IMR-90 (cell line): ENCODE measurements at regions not wholly inside any gene's neighbourhood (a gene's known extent, or its start where the extent isn't known, plus 50 kb on each side); places are given as distances from the start of the nearest gene placed in this dataset.

Experiments
- ATAC-seq: fragments of 200-7000 bp; cut with Tn5 transposase; 2 replicates; pipeline ENCODE4 v1.9.1; 2020; ENCODE audit warnings: low read depth, mild to moderate bottlenecking, moderate library complexity
- BruUV-seq: library from RNA; stranded (reverse); fragments of 400-500 nt; replicated peaks from 2 replicates; lab custom pipeline; 2021; lab: Mats Ljungman, UMichigan
- CTCF ChIA-PET: fragments of 300-600 bp; formaldehyde crosslinking; extraction: SDS; loops from one replicate; lab custom pipeline; 2021; ENCODE audit warnings: antibody characterized with exemption; lab: Yijun Ruan, JAX
- POLR2A ChIA-PET: fragments of 300-600 bp; sonication (Branson Sonifier 250); formaldehyde crosslinking; loops from one replicate; lab custom pipeline; 2022; ENCODE audit warnings: antibody characterized with exemption; ENCODE audit not compliant: unreplicated experiment; lab: Charles Lee
- DNase-seq: peaks from one replicate; pipeline ENCODE4 v3.0.0; 2013
- H2AFZ ChIP-seq: replicated peaks from 2 replicates; pipeline ENCODE3; 2013; ENCODE audit warnings: low read length, mild to moderate bottlenecking; ENCODE audit not compliant: poor library complexity
- H2AK5ac ChIP-seq: 2 replicates; pipeline ENCODE4 v1.6.1; 2013; ENCODE audit warnings: low read depth, low read length, inconsistent platforms
- H2AK9ac ChIP-seq: replicated peaks from 2 replicates; pipeline ENCODE3; 2013; ENCODE audit warnings: mild to moderate bottlenecking, low read depth, low read length, moderate library complexity; ENCODE audit not compliant: poor library complexity
- H2BK120ac ChIP-seq: 2 replicates; pipeline ENCODE4 v1.6.1; 2013; ENCODE audit warnings: low read depth, low read length, inconsistent platforms
- H2BK15ac ChIP-seq: 3 replicates; pipeline ENCODE4 v1.6.1; 2013; ENCODE audit warnings: low read depth, low read length, inconsistent platforms
- H2BK20ac ChIP-seq: 2 replicates; pipeline ENCODE4 v1.6.1; 2013; ENCODE audit warnings: low read depth, mild to moderate bottlenecking, inconsistent platforms, low read length, moderate library complexity
- H2BK5ac ChIP-seq: 2 replicates; pipeline ENCODE4 v1.6.1; 2013; ENCODE audit warnings: mild to moderate bottlenecking, low read depth, low read length, inconsistent platforms; ENCODE audit not compliant: poor library complexity, severe bottlenecking
- H3K14ac ChIP-seq: replicated peaks from 2 replicates; pipeline ENCODE4 v1.6.1; 2013; ENCODE audit warnings: low read depth, low read length, inconsistent platforms
- H3K18ac ChIP-seq: 2 replicates; pipeline ENCODE4 v1.6.1; 2013; ENCODE audit warnings: low read depth, low read length, control low read depth
- H3K23ac ChIP-seq: 2 replicates; pipeline ENCODE4 v1.6.1; 2013; ENCODE audit warnings: low read depth, low read length, inconsistent platforms
- H3K27ac ChIP-seq: 2 replicates; pipeline ENCODE4 v1.5.1; 2013; ENCODE audit warnings: mild to moderate bottlenecking, control low read depth, low read length; ENCODE audit not compliant: insufficient read depth
- H3K27me3 ChIP-seq: 2 replicates; pipeline ENCODE4 v1.6.1; 2013; ENCODE audit warnings: low read length; ENCODE audit not compliant: control insufficient read depth, insufficient read depth
- H3K36me3 ChIP-seq: 2 replicates; pipeline ENCODE4 v1.6.1; 2013; ENCODE audit warnings: low read length, mixed read lengths; ENCODE audit not compliant: control insufficient read depth, insufficient read depth
- H3K4ac ChIP-seq: 2 replicates; pipeline ENCODE4 v1.6.1; 2013; ENCODE audit warnings: low read depth, low read length, inconsistent platforms
- H3K4me1 ChIP-seq: 2 replicates; pipeline ENCODE4 v1.6.1; 2013; ENCODE audit warnings: low read length, mixed read lengths; ENCODE audit not compliant: control insufficient read depth, insufficient read depth
- H3K4me2 ChIP-seq: 2 replicates; pipeline ENCODE4 v1.6.1; 2013; ENCODE audit warnings: low read depth, mild to moderate bottlenecking, control low read depth, low read length, moderate library complexity
- H3K4me3 ChIP-seq: 2 replicates; pipeline ENCODE4 v1.5.1; 2013; ENCODE audit warnings: low read depth, mild to moderate bottlenecking, control low read depth, low read length, moderate library complexity; ENCODE audit not compliant: insufficient read depth
- H3K56ac ChIP-seq: 2 replicates; pipeline ENCODE4 v1.6.1; 2013; ENCODE audit warnings: low read length, inconsistent platforms; ENCODE audit not compliant: insufficient read depth; ENCODE audit errors: extremely low read depth
- H3K79me1 ChIP-seq, 2 experiments: 2 replicates each; pipeline ENCODE4 v1.6.1; 2013; ENCODE audit warnings: low read length in 2 of 2, inconsistent platforms in 1 of 2, low read depth in 1 of 2
- H3K9ac ChIP-seq: 2 replicates; pipeline ENCODE4 v1.6.1; 2013; ENCODE audit warnings: low read depth, low read length, control low read depth
- H3K9me1 ChIP-seq: 2 replicates; pipeline ENCODE4 v1.6.1; 2013; ENCODE audit warnings: low read length, inconsistent platforms; ENCODE audit not compliant: insufficient read depth
- H3K9me3 ChIP-seq: 2 replicates; pipeline ENCODE4 v1.6.1; 2013; ENCODE audit warnings: low read length; ENCODE audit not compliant: control insufficient read depth, insufficient read depth
- H4K20me1 ChIP-seq: 2 replicates; pipeline ENCODE4 v1.6.1; 2013; ENCODE audit warnings: low read length, inconsistent platforms; ENCODE audit not compliant: insufficient read depth
- H4K5ac ChIP-seq: 2 replicates; pipeline ENCODE4 v1.6.1; 2013; ENCODE audit warnings: mild to moderate bottlenecking, low read depth, low read length, control low read depth
- H4K8ac ChIP-seq, 2 experiments: 2 replicates each; pipeline ENCODE4 v1.6.1; 2013; ENCODE audit warnings: low read depth in 2 of 2, low read length in 2 of 2, control low read depth in 1 of 2, inconsistent platforms in 1 of 2
- H4K91ac ChIP-seq: 2 replicates; pipeline ENCODE4 v1.6.1; 2013; ENCODE audit warnings: low read depth, low read length, inconsistent platforms; ENCODE audit not compliant: insufficient read depth
- CEBPB ChIP-seq: IDR thresholded peaks from 2 replicates; pipeline ENCODE4 v1.6.1; 2012; ENCODE audit warnings: low read depth, low read length, improper control_type of control experiment
- FOS ChIP-seq: fragments of 150-350 bp; IDR thresholded peaks from 2 replicates; pipeline ENCODE4 v1.6.1; 2016; ENCODE audit warnings: low read depth, low read length
- MAFK ChIP-seq: IDR thresholded peaks from 2 replicates; pipeline ENCODE4 v1.6.1; 2012; ENCODE audit warnings: low read depth, low read length, improper control_type of control experiment
- MAZ ChIP-seq: IDR thresholded peaks from 2 replicates; pipeline ENCODE4 v1.6.1; 2012; ENCODE audit warnings: low read depth, mild to moderate bottlenecking, low read length, improper control_type of control experiment, moderate library complexity, borderline replicate concordance
- MXI1 ChIP-seq: IDR thresholded peaks from 2 replicates; pipeline ENCODE4 v1.6.1; 2012; ENCODE audit warnings: low read depth, mild to moderate bottlenecking, low read length, moderate library complexity, borderline replicate concordance
- RCOR1 ChIP-seq: IDR thresholded peaks from 2 replicates; pipeline ENCODE4 v1.6.1; 2012; ENCODE audit warnings: mild to moderate bottlenecking, low read length, improper control_type of control experiment; ENCODE audit not compliant: insufficient replicate concordance
- RFX5 ChIP-seq: IDR thresholded peaks from 2 replicates; pipeline ENCODE4 v1.8.0; 2012; ENCODE audit warnings: low read depth, mild to moderate bottlenecking, low read length, moderate library complexity
- whole genome bisulfite sequencing, 2 experiments: methylation state at CpG; one replicate each; pipeline versions ENCODE4 v1.1.5 to v1.1.7; 2013; ENCODE audit warnings: missing lambda C conversion rate in 2 of 2; ENCODE audit not compliant: insufficient read length in 1 of 2; ENCODE audit errors: extremely low coverage in 2 of 2; 5-methylcytosine and 5-hydroxymethylcytosine counted together
- dilution Hi-C: fragments of 300-500 bp; cut with HindIII; formaldehyde crosslinking; loops from one replicate; pipeline ENCODE4 v1.14.3; 2018; ENCODE audit warnings: low sequenced_read_pairs; ENCODE audit not compliant: unreplicated experiment
- in situ Hi-C: fragments of 300-500 bp; cut with MboI; formaldehyde crosslinking; loops from 3 replicates; pipeline ENCODE4 v1.14.3; 2019; ENCODE audit warnings: low sequenced_read_pairs, inconsistent platforms, mixed read lengths
- intact Hi-C: fragments of 100-400 bp; cut with micrococcal nuclease; formaldehyde crosslinking; loops from 2 replicates; pipeline ENCODE4 v1.10.0; 2022
- TF ChIP-seq, protein P1 (sequence below): conservative IDR thresholded peaks from 2 replicates; pipeline ENCODE4 v1.5.1; 2012; ENCODE audit warnings: mild to moderate bottlenecking, low read depth, low read length, improper control_type of control experiment
- TF ChIP-seq, protein P2 (sequence below): fragments of 150-350 bp; IDR thresholded peaks from 2 replicates; pipeline ENCODE4 v1.6.1; 2016; ENCODE audit warnings: low read depth, mild to moderate bottlenecking, low read length, moderate library complexity, borderline replicate concordance

DNA sequence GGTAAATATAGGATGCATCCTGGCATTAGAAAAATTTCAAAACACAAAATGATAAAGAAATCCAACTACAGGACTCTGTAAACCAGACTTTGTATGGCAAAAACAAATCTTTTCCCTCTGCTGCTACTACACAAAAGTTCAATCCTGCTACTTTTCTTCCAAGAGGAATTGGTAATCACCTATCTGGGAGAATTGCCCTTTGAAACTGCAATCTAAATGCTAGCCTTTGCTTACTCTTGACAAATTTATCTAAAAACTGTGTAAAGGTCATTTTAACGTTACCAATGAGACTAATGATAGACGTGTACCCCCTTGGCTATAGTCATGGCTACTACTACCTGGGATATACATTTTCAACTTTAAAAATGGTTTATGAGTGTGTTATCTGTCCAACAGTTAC is 837.9 kb upstream of the CXADR start:
- H2BK15ac ChIP-seq = no peak overlapping the region
- ChIA-PET CTCF (no interaction called here), POLR2A (no interaction called here)
- in situ Hi-C loops (no loop called here), dilution Hi-C loops (no loop called here), intact Hi-C loops (no loop called here)
- no peaks in the 10 kb centered on the region for H3K4me1 ChIP-seq
- H4K5ac ChIP-seq = no peak overlapping the region
- H2BK120ac ChIP-seq = no peak overlapping the region
- no peak overlapping the region for H2AFZ ChIP-seq
- BruUV-seq = no TSS peak
- no peaks in the 10 kb centered on the region for H3K9me1 ChIP-seq
- no peak overlapping the region for H2AK5ac ChIP-seq
- no peak overlapping the region for H3K14ac ChIP-seq
- H4K20me1 ChIP-seq = no peaks in the 10 kb centered on the region
- H3K23ac ChIP-seq = no peak overlapping the region
- no peak overlapping the region for H3K4me3 ChIP-seq
- H2BK20ac ChIP-seq = no peak overlapping the region
- H4K91ac ChIP-seq = no peak overlapping the region
- H3K4ac ChIP-seq = no peak overlapping the region
- H2AK9ac ChIP-seq = no peak overlapping the region
- H2BK5ac ChIP-seq = no peak overlapping the region
- H3K27me3 ChIP-seq = no peaks in the 10 kb centered on the region
- TF ChIP-seq MXI1 (no peak), RFX5 (no peak), MAFK (no peak), CEBPB (no peak), RCOR1 (no peak), MAZ (no peak), FOS (no peak)
- TF ChIP-seq, protein P1, sequence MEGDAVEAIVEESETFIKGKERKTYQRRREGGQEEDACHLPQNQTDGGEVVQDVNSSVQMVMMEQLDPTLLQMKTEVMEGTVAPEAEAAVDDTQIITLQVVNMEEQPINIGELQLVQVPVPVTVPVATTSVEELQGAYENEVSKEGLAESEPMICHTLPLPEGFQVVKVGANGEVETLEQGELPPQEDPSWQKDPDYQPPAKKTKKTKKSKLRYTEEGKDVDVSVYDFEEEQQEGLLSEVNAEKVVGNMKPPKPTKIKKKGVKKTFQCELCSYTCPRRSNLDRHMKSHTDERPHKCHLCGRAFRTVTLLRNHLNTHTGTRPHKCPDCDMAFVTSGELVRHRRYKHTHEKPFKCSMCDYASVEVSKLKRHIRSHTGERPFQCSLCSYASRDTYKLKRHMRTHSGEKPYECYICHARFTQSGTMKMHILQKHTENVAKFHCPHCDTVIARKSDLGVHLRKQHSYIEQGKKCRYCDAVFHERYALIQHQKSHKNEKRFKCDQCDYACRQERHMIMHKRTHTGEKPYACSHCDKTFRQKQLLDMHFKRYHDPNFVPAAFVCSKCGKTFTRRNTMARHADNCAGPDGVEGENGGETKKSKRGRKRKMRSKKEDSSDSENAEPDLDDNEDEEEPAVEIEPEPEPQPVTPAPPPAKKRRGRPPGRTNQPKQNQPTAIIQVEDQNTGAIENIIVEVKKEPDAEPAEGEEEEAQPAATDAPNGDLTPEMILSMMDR = no peak
- TF ChIP-seq, protein P2, sequence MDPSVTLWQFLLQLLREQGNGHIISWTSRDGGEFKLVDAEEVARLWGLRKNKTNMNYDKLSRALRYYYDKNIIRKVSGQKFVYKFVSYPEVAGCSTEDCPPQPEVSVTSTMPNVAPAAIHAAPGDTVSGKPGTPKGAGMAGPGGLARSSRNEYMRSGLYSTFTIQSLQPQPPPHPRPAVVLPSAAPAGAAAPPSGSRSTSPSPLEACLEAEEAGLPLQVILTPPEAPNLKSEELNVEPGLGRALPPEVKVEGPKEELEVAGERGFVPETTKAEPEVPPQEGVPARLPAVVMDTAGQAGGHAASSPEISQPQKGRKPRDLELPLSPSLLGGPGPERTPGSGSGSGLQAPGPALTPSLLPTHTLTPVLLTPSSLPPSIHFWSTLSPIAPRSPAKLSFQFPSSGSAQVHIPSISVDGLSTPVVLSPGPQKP = no peak
- DNase-seq (no peak), ATAC-seq (no peak)
- H4K8ac ChIP-seq = no peak overlapping the region
- no peak overlapping the region for H3K4me2 ChIP-seq
- no peaks in the 10 kb centered on the region for H3K36me3 ChIP-seq
- WGBS, 2 experiments = no CpG with 5 or more reads among the region's 2 CpGs
- no peaks in the 10 kb centered on the region for H3K9me3 ChIP-seq
- no peak overlapping the region for H3K9ac ChIP-seq
- H3K27ac ChIP-seq = no peak overlapping the region
- H3K18ac ChIP-seq = no peak overlapping the region
- no peaks in the 10 kb centered on the region for H3K79me1 ChIP-seq
- no peak overlapping the region for H3K56ac ChIP-seq
